PC-3 (cell line): ENCODE measurements at regions not wholly inside any gene's neighbourhood (a gene's known extent, or its start where the extent isn't known, plus 50 kb on each side); places are given as distances from the start of the nearest gene placed in this dataset.

Experiments
- ATAC-seq: fragments of 200-7000 bp; cut with Tn5 transposase; 2 replicates; pipeline ENCODE4 v1.9.1; 2020; ENCODE audit warnings: mild to moderate bottlenecking, moderate library complexity
- BruUV-seq: library from RNA; stranded (reverse); fragments of 400-500 nt; replicated peaks from 2 replicates; lab custom pipeline; 2021; lab: Mats Ljungman, UMichigan
- CTCF ChIA-PET: fragments of 300-600 bp; sonication (Branson Sonifier 250); formaldehyde crosslinking; loops from one replicate; lab custom pipeline; 2022; ENCODE audit warnings: antibody characterized with exemption; lab: Charles Lee
- POLR2A ChIA-PET: fragments of 300-600 bp; sonication (Branson Sonifier 250); formaldehyde crosslinking; loops from one replicate; lab custom pipeline; 2022; ENCODE audit warnings: antibody characterized with exemption; ENCODE audit not compliant: unreplicated experiment; lab: Charles Lee
- DNase-seq: peaks from one replicate; pipeline ENCODE4 v3.0.0-alpha.2; 2015
- H2AFZ ChIP-seq: fragments of 300-600 bp; sonication (generic); 2 replicates; pipeline ENCODE4 v1.6.0; 2016; ENCODE audit warnings: antibody characterized with exemption, low read length
- H3F3A ChIP-seq: fragments of 300-600 bp; sonication (generic); one replicate; pipeline ENCODE4 v1.6.0; 2017; ENCODE audit warnings: antibody characterized with exemption, low read length, control low read depth, mild to moderate bottlenecking; ENCODE audit not compliant: unreplicated experiment
- H3K27ac ChIP-seq: fragments of 300-600 bp; sonication (generic); 2 replicates; pipeline ENCODE4 v1.5.1; 2016; ENCODE audit warnings: mild to moderate bottlenecking, low read length
- H3K27me3 ChIP-seq: fragments of 300-600 bp; sonication (generic); 2 replicates; pipeline ENCODE4 v1.6.1; 2016; ENCODE audit warnings: low read length, mixed read lengths
- H3K36me3 ChIP-seq: fragments of 300-600 bp; sonication (generic); 2 replicates; pipeline ENCODE4 v1.6.1; 2016; ENCODE audit warnings: low read depth, mixed run types, low read length, mixed read lengths
- H3K4me1 ChIP-seq: fragments of 300-600 bp; sonication (generic); 2 replicates; pipeline ENCODE4 v1.5.1; 2016; ENCODE audit warnings: low read length; ENCODE audit not compliant: insufficient read depth
- H3K4me2 ChIP-seq: fragments of 300-600 bp; sonication (generic); 2 replicates; pipeline ENCODE4 v1.6.0; 2016; ENCODE audit warnings: low read length
- H3K4me3 ChIP-seq: fragments of 300-600 bp; sonication (generic); 2 replicates; pipeline ENCODE4 v1.5.1; 2016; ENCODE audit warnings: mild to moderate bottlenecking, low read length, mixed read lengths
- H3K79me2 ChIP-seq: fragments of 300-600 bp; sonication (generic); 2 replicates; pipeline ENCODE4 v1.6.1; 2017; ENCODE audit warnings: low read length, mixed read lengths
- H3K9ac ChIP-seq: fragments of 300-600 bp; sonication (generic); 2 replicates; pipeline ENCODE4 v1.6.0; 2016; ENCODE audit warnings: mild to moderate bottlenecking, low read length
- H3K9me2 ChIP-seq: fragments of 300-600 bp; sonication (generic); replicated peaks from 2 replicates; pipeline ENCODE4 v1.6.1; 2016; ENCODE audit warnings: mixed run types, low read length, mixed read lengths
- H3K9me3 ChIP-seq: fragments of 300-600 bp; sonication (generic); 2 replicates; pipeline ENCODE4 v1.6.1; 2016; ENCODE audit warnings: low read length, mixed read lengths
- H4K20me1 ChIP-seq: fragments of 300-600 bp; sonication (generic); 2 replicates; pipeline ENCODE4 v1.6.1; 2016; ENCODE audit warnings: low read length, mixed read lengths
- CTCF ChIP-seq: fragments of 300-600 bp; sonication (generic); conservative IDR thresholded peaks from 2 replicates; pipeline ENCODE4 v1.5.1; 2017; ENCODE audit warnings: antibody characterized with exemption, low read depth, mild to moderate bottlenecking, low read length
- EZH2 ChIP-seq: fragments of 300-600 bp; sonication (generic); IDR thresholded peaks from one replicate; pipeline ENCODE4 v1.6.1; 2017; ENCODE audit warnings: antibody characterized with exemption, mild to moderate bottlenecking, low read length; ENCODE audit not compliant: unreplicated experiment
- EZH2phosphoT487 ChIP-seq: fragments of 300-600 bp; sonication (generic); IDR thresholded peaks from 2 replicates; pipeline ENCODE4 v1.6.1; 2018; ENCODE audit warnings: mild to moderate bottlenecking, antibody characterized with exemption, low read length, borderline replicate concordance
- intact Hi-C: fragments of 100-400 bp; cut with micrococcal nuclease; formaldehyde crosslinking; loops from 2 replicates; pipeline ENCODE4 v1.9.0; 2023

GRCh38 chr16:85519540-85520231 lies 93.4 kb upstream of the GSE1 start:
- Histone ChIP-seq H3K4me2 (no peak overlapping the region), H3K4me3 (no peak overlapping the region), H3F3A (no peaks in the 10 kb centered on the region), H3K4me1 (peaks cover 37% of the 10 kb centered on the region), H3K27ac (no peak overlapping the region), H3K27me3 (no peaks in the 10 kb centered on the region), H3K36me3 (no peaks in the 10 kb centered on the region), H3K9ac (no peak overlapping the region), H4K20me1 (no peaks in the 10 kb centered on the region), H2AFZ (no peak overlapping the region), H3K9me2 (no peaks in the 10 kb centered on the region), H3K79me2 (no peaks in the 10 kb centered on the region), H3K9me3 (no peaks in the 10 kb centered on the region)
- no TSS peak for BruUV-seq
- ATAC-seq (no peak), DNase-seq (no peak)
- ChIA-PET POLR2A (no interaction called here), CTCF (no interaction called here)
- TF ChIP-seq EZH2phosphoT487 (no peak), EZH2 (no peak), CTCF (no peak)
- intact Hi-C loops = no loop called here

- Histone ChIP-seq H3K9ac (no peak overlapping the region), H3K9me2 (no peaks in the 10 kb centered on the region), H3K79me2 (no peaks in the 10 kb centered on the region), H3K4me3 (no peak overlapping the region), H3K27ac (no peak overlapping the region), H3K36me3 (no peaks in the 10 kb centered on the region), H4K20me1 (no peaks in the 10 kb centered on the region), H3F3A (no peaks in the 10 kb centered on the region), H2AFZ (no peak overlapping the region), H3K27me3 (no peaks in the 10 kb centered on the region), H3K4me1 (peaks cover 28% of the 10 kb centered on the region), H3K4me2 (peak overlapping the region; percentile 39; the same call in 1 of the 2 replicates), H3K9me3 (no peaks in the 10 kb centered on the region)
- TF ChIP-seq EZH2 (no peak), EZH2phosphoT487 (no peak), CTCF (no peak)
- BruUV-seq = no TSS peak
- ChIA-PET CTCF (no interaction called here), POLR2A (no interaction called here)
- ATAC-seq = peak; percentile 70
- intact Hi-C loops = no loop called here
- peak; percentile 86 for DNase-seq
These were observed 92.1 kb upstream of the GSE1 start for GRCh38 chr16:85520853-85521521.
